ENCODE measurements at regions not wholly inside any gene's neighbourhood (a gene's known extent, or its start where the extent isn't known, plus 50 kb on each side); places are given as distances from the start of the nearest gene placed in this dataset.
"Not testable (repeated sequence)": the region's sequence is repeated elsewhere in the genome, so short reads cannot be mapped to it uniquely, and the experiment has no call there.

DNA sequence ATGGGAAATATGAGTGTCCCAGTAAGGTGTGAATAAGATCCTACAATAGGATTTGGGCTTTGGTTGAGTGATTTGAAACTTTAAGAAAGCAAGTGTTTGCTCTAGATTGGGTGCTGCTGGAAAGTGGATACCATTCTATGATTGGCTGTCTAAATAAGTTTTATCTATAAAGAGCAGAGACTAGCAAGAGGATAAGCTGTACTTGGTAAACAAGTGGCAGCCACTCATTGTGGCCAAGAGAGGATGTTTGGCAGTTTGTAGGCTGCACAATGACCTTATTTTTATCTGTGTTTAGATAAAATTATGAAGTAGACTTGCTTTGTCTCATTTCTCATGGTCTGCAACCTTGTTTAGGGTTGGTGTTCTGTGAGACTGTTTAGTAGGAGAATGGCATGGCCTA lies 341.6 kb upstream of the PIK3R1 start (continued):
- TF ChIP-seq, protein P1, sequence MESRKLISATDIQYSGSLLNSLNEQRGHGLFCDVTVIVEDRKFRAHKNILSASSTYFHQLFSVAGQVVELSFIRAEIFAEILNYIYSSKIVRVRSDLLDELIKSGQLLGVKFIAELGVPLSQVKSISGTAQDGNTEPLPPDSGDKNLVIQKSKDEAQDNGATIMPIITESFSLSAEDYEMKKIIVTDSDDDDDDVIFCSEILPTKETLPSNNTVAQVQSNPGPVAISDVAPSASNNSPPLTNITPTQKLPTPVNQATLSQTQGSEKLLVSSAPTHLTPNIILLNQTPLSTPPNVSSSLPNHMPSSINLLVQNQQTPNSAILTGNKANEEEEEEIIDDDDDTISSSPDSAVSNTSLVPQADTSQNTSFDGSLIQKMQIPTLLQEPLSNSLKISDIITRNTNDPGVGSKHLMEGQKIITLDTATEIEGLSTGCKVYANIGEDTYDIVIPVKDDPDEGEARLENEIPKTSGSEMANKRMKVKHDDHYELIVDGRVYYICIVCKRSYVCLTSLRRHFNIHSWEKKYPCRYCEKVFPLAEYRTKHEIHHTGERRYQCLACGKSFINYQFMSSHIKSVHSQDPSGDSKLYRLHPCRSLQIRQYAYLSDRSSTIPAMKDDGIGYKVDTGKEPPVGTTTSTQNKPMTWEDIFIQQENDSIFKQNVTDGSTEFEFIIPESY (IDR thresholded peaks at IDR 0.05) = no peak
- no peak for TF ChIP-seq JUND (IDR thresholded peaks at IDR 0.05)

DNA sequence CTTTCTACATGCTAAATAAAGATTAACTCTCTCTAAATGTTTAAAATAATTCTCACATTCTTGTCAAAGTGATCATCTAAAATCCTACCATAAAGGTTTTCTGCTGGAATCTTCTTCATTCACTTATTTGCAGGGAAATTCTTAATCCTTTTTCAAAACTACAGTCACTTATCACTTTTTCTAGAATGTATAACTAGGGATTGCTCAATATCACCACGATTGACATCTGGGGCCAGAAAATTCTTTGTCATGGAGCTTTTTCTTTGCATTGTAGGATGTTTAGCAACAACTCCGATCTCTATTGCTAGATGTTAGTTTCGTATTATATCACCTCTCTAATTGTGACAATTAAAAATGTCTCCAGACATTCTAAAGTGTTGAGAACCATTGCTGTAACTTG lies 344.9 kb upstream of the PIK3R1 start:
- no peak overlapping the region for H3K27ac ChIP-seq (ENCODE audit: low read depth in 1 of 2, low read length in 2 of 2)
- DNase-seq (ENCODE audit: low spot score) = no peak
- H3K4me1 ChIP-seq (ENCODE audit: control insufficient read depth in 4 of 4, insufficient read depth in 4 of 4, low read length in 3 of 4) = peaks cover 0 to 2% (median 0%) of the 10 kb centered on the region in 4 donors
- no peak for TF ChIP-seq NR2F2 (IDR thresholded peaks at IDR 0.05)
- peak in 1 of 2 donors; percentile 6 for TF ChIP-seq RAD21 (IDR thresholded peaks at IDR 0.05)
- no peaks in the 10 kb centered on the region for H3K36me3 ChIP-seq (ENCODE audit: control insufficient read depth in 4 of 4, insufficient read depth in 3 of 4, low read depth in 1 of 4, low read length in 3 of 4)
- WGBS = 39% methylated on average over 3 of the region's 3 CpGs
- H3K9ac ChIP-seq (ENCODE audit: low read depth in 1 of 2, low read length in 2 of 2) = no peak overlapping the region
- no peak overlapping the region for H3K4me3 ChIP-seq (ENCODE audit: low read depth in 1 of 3, low read length in 3 of 3)
- H3K9me3 ChIP-seq (ENCODE audit: control insufficient read depth in 4 of 4, low read length in 3 of 4) = no peaks in the 10 kb centered on the region
- H3K27me3 ChIP-seq (ENCODE audit: control insufficient read depth in 4 of 4, insufficient read depth in 4 of 4, low read length in 3 of 4) = no peaks in the 10 kb centered on the region

DNA sequence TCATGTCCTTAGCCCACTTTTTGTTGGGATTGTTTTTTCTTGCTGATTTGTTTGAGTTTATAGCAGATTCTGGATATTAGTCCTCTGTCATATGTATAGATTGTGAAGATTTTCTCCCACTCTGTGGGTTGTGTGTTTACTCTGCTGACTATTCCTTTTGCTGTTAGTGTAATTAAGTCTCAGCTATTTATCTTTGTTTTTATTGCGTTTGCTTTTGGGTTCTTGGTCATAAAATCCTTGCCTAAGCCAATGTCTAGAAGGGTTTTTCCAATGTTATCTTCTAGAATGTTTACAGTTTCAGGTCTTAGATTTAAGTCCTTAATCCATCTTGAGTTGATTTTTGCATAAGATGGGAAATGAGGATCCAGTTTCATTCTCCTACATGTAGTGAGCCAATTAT lies 351.2 kb upstream of the PIK3R1 start:
- not testable (repeated sequence) for H3K9me3 ChIP-seq (ENCODE audit: control insufficient read depth in 4 of 4, low read length in 3 of 4); H3K36me3 ChIP-seq (ENCODE audit: control insufficient read depth in 4 of 4, insufficient read depth in 3 of 4, low read depth in 1 of 4, low read length in 3 of 4); H3K27ac ChIP-seq (ENCODE audit: low read depth in 1 of 2, low read length in 2 of 2); DNase-seq (ENCODE audit: low spot score); H3K9ac ChIP-seq (ENCODE audit: low read depth in 1 of 2, low read length in 2 of 2); H3K4me3 ChIP-seq (ENCODE audit: low read depth in 1 of 3, low read length in 3 of 3); H3K4me1 ChIP-seq (ENCODE audit: control insufficient read depth in 4 of 4, insufficient read depth in 4 of 4, low read length in 3 of 4); H3K27me3 ChIP-seq (ENCODE audit: control insufficient read depth in 4 of 4, insufficient read depth in 4 of 4, low read length in 3 of 4)
- 91% methylated on average over 1 of the region's 1 CpG for WGBS

DNA sequence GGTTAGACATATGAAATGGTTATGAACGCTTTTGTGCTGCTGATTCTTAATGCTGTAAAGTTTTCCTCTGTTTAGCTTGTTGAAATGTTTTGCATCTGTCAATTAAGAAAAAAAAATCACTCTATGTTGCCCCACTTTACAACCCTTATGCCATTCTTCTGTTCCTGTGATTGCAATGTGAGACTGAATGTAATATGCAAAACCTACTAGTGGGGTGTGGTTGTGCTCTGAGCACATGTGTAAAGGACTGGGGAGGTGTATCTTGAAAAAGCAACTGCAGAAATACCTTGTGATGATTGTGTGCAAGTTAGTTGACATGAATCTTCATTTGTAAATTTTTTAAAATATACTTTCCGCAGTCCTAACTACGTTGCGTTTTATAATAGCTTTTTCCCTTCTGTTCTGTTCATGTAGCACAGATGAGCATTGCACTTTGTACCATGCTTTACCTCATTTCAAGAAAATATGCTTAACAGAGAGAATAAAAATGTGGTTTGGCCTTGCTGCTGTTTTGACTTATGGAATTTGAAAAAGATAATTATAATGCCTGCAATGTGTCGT lies 357.0 kb upstream of the PIK3R1 start:
- Histone ChIP-seq H3K9ac (ENCODE audit: low read depth in 1 of 2, low read length in 2 of 2) (no peak overlapping the region), H3K27ac (ENCODE audit: low read depth in 1 of 2, low read length in 2 of 2) (no peak overlapping the region), H3K36me3 (ENCODE audit: control insufficient read depth in 4 of 4, insufficient read depth in 3 of 4, low read depth in 1 of 4, low read length in 3 of 4) (no peaks in the 10 kb centered on the region), H3K27me3 (ENCODE audit: control insufficient read depth in 4 of 4, insufficient read depth in 4 of 4, low read length in 3 of 4) (no peaks in the 10 kb centered on the region), H3K9me3 (ENCODE audit: control insufficient read depth in 4 of 4, low read length in 3 of 4) (no peaks in the 10 kb centered on the region), H3K4me1 (ENCODE audit: control insufficient read depth in 4 of 4, insufficient read depth in 4 of 4, low read length in 3 of 4) (peaks cover 0 to 7% (median 0%) of the 10 kb centered on the region in 4 donors), H3K4me3 (ENCODE audit: low read depth in 1 of 3, low read length in 3 of 3) (no peak overlapping the region)
- whole genome bisulfite sequencing = 83% methylated on average over 5 of the region's 5 CpGs
- DNase-seq (ENCODE audit: low spot score) = no peak
- TF ChIP-seq NR2F2 (IDR thresholded peaks at IDR 0.05) = no peak
- TF ChIP-seq HNF4A (conservative IDR thresholded peaks at IDR 0.05) = peak; percentile 4 to 21

DNA sequence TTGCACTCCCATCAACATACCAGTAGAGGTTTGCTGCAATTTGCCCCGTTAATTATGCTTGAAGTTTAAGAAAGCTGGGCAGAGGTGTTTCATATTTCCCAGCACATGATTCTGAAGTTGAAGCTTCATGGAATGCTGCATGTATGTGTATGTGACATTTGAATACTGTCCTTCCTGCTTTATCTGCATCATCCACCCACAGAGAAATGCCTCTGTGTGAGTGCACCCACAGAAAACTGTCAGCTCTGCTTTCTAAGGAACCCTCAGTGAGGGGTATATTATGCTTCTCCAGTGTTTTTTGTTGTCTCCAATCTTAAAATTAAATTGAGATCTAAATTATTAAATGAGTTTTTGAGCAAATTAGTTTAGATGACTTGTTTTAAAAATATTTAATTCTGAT lies 358.1 kb upstream of the PIK3R1 start:
- Histone ChIP-seq H3K9ac (ENCODE audit: low read depth in 1 of 2, low read length in 2 of 2) (no peak overlapping the region), H3K4me3 (ENCODE audit: low read depth in 1 of 3, low read length in 3 of 3) (no peak overlapping the region), H3K9me3 (ENCODE audit: control insufficient read depth in 4 of 4, low read length in 3 of 4) (no peaks in the 10 kb centered on the region), H3K27me3 (ENCODE audit: control insufficient read depth in 4 of 4, insufficient read depth in 4 of 4, low read length in 3 of 4) (no peaks in the 10 kb centered on the region), H3K27ac (ENCODE audit: low read depth in 1 of 2, low read length in 2 of 2) (no peak overlapping the region), H3K4me1 (ENCODE audit: control insufficient read depth in 4 of 4, insufficient read depth in 4 of 4, low read length in 3 of 4) (peaks cover 0 to 7% (median 0%) of the 10 kb centered on the region in 4 donors), H3K36me3 (ENCODE audit: control insufficient read depth in 4 of 4, insufficient read depth in 3 of 4, low read depth in 1 of 4, low read length in 3 of 4) (no peaks in the 10 kb centered on the region)
- TF ChIP-seq GABPA (IDR thresholded peaks at IDR 0.05 in 1 of 2, conservative IDR thresholded peaks at IDR 0.05 in 1 of 2) (no peak), SP1 (IDR thresholded peaks at IDR 0.05) (no peak), YY1 (IDR thresholded peaks at IDR 0.05) (no peak)
- TF ChIP-seq, protein P2, sequence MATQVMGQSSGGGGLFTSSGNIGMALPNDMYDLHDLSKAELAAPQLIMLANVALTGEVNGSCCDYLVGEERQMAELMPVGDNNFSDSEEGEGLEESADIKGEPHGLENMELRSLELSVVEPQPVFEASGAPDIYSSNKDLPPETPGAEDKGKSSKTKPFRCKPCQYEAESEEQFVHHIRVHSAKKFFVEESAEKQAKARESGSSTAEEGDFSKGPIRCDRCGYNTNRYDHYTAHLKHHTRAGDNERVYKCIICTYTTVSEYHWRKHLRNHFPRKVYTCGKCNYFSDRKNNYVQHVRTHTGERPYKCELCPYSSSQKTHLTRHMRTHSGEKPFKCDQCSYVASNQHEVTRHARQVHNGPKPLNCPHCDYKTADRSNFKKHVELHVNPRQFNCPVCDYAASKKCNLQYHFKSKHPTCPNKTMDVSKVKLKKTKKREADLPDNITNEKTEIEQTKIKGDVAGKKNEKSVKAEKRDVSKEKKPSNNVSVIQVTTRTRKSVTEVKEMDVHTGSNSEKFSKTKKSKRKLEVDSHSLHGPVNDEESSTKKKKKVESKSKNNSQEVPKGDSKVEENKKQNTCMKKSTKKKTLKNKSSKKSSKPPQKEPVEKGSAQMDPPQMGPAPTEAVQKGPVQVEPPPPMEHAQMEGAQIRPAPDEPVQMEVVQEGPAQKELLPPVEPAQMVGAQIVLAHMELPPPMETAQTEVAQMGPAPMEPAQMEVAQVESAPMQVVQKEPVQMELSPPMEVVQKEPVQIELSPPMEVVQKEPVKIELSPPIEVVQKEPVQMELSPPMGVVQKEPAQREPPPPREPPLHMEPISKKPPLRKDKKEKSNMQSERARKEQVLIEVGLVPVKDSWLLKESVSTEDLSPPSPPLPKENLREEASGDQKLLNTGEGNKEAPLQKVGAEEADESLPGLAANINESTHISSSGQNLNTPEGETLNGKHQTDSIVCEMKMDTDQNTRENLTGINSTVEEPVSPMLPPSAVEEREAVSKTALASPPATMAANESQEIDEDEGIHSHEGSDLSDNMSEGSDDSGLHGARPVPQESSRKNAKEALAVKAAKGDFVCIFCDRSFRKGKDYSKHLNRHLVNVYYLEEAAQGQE (IDR thresholded peaks at IDR 0.05) = no peak
- 97% methylated on average over 1 of the region's 1 CpG for WGBS
- DNase-seq (ENCODE audit: low spot score) = no peak

All from liver (tissue), 7 donors.